Neural progenitor cell (in vitro differentiated cells): ENCODE measurements at regions not wholly inside any gene's neighbourhood (a gene's known extent, or its start where the extent isn't known, plus 50 kb on each side); places are given as distances from the start of the nearest gene placed in this dataset.

Experiments
- DNase-seq: peaks from one replicate; pipeline ENCODE4 v3.0.0-alpha.2; 2016; ENCODE audit warnings: low spot score
- H2AFZ ChIP-seq: fragments of 200-600 bp; sonication (generic); replicated peaks from 2 replicates; pipeline ENCODE4 v1.6.1; 2016; ENCODE audit warnings: antibody characterized with exemption
- H3F3A ChIP-seq: fragments of 200-600 bp; sonication (generic); 2 replicates; pipeline ENCODE4 v1.6.1; 2016; ENCODE audit warnings: antibody characterized with exemption, low read depth
- H3K27ac ChIP-seq: fragments of 200-600 bp; sonication (generic); 2 replicates; pipeline ENCODE4 v1.5.1; 2016; ENCODE audit warnings: mild to moderate bottlenecking
- H3K27me3 ChIP-seq: fragments of 200-600 bp; sonication (generic); 2 replicates; pipeline ENCODE4 v1.6.1; 2016; ENCODE audit warnings: mild to moderate bottlenecking, moderate library complexity
- H3K36me3 ChIP-seq: fragments of 200-600 bp; sonication (generic); 2 replicates; pipeline ENCODE4 v1.5.1; 2016
- H3K4me1 ChIP-seq: fragments of 200-600 bp; sonication (generic); 2 replicates; pipeline ENCODE4 v1.6.1; 2016; ENCODE audit warnings: mixed run types
- H3K4me2 ChIP-seq: fragments of 200-600 bp; sonication (generic); 2 replicates; pipeline ENCODE4 v1.6.1; 2016
- H3K4me3 ChIP-seq: fragments of 200-600 bp; sonication (generic); 2 replicates; pipeline ENCODE4 v1.5.1; 2016
- H3K79me2 ChIP-seq: fragments of 200-600 bp; sonication (generic); 2 replicates; pipeline ENCODE4 v1.6.1; 2016; ENCODE audit warnings: low read depth
- H3K9ac ChIP-seq: fragments of 200-600 bp; sonication (generic); 2 replicates; pipeline ENCODE4 v1.6.1; 2016
- H3K9me3 ChIP-seq: fragments of 200-600 bp; sonication (generic); 2 replicates; pipeline ENCODE4 v1.5.1; 2016; ENCODE audit warnings: low read depth
- H4K20me1 ChIP-seq: fragments of 200-600 bp; sonication (generic); 2 replicates; pipeline ENCODE4 v1.6.1; 2016; ENCODE audit warnings: low read depth
- H3K27ac Mint-ChIP-seq: 3 replicates; pipeline ENCODE4 v1.8.0; 2021; ENCODE audit warnings: mixed read lengths
- H3K27me3 Mint-ChIP-seq: 2 replicates; pipeline ENCODE4 v1.8.0; 2022; ENCODE audit warnings: low read depth, mild to moderate bottlenecking, inconsistent platforms, moderate library complexity, mixed read lengths; ENCODE audit not compliant: insufficient read depth
- H3K36me3 Mint-ChIP-seq: 3 replicates; pipeline ENCODE4 v1.8.0; 2021; ENCODE audit warnings: mixed read lengths
- H3K4me1 Mint-ChIP-seq: 3 replicates; pipeline ENCODE4 v1.8.0; 2021; ENCODE audit warnings: mixed read lengths
- H3K4me3 Mint-ChIP-seq: 3 replicates; pipeline ENCODE4 v1.8.0; 2021; ENCODE audit warnings: mild to moderate bottlenecking, moderate library complexity, mixed read lengths
- H3K9me3 Mint-ChIP-seq: 3 replicates; pipeline ENCODE4 v1.8.0; 2020; ENCODE audit warnings: mixed read lengths
- EZH2 ChIP-seq: fragments of 200-600 bp; sonication (generic); IDR thresholded peaks from 2 replicates; pipeline ENCODE4 v1.6.1; 2017; ENCODE audit warnings: antibody characterized with exemption, mild to moderate bottlenecking, moderate library complexity
- EZH2phosphoT487 ChIP-seq: fragments of 200-600 bp; sonication (generic); IDR thresholded peaks from 2 replicates; pipeline ENCODE4 v1.6.1; 2017; ENCODE audit warnings: antibody characterized with exemption
- TF ChIP-seq, protein P1 (sequence below): fragments of 200-600 bp; sonication (generic); IDR thresholded peaks from 2 replicates; pipeline ENCODE4 v1.5.1; 2017; ENCODE audit warnings: antibody characterized with exemption, mild to moderate bottlenecking

DNA sequence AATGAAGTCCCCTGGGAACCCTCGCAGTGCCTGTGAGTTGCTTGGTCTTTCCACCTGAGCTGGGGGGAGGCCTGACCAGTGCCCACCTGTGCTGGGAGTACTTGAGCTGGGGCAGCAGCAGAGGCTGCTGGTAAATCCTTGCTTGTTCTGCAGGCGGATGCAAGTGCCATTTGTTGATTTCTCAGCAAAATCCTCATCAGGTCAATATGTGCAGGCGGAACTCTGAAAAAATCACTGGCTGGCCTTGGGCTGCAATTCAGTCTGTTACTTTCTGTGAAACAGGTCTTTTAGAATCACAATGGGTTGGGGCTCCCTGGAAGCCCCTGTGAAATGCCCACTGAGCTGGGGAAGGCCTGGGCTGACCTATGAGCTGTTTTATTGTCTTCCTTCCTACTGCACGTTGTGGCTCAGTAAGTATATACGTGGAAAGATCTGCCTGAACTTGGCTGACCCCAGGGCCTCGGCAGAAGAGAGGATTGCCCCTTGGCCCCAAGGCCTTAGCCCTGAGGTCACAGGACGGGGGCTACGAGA, 182.0 kb upstream of the RGMA start:
- Histone ChIP-seq H3K9me3 (no peaks in the 10 kb centered on the region), H3K4me1 (peaks cover 37% of the 10 kb centered on the region), H3K79me2 (no peaks in the 10 kb centered on the region), H3K36me3 (no peaks in the 10 kb centered on the region), H3K27ac (no peak overlapping the region), H3K27me3 (no peaks in the 10 kb centered on the region), H3F3A (peaks cover 28% of the 10 kb centered on the region), H3K4me3 (no peak overlapping the region), H4K20me1 (no peaks in the 10 kb centered on the region), H3K4me2 (no peak overlapping the region), H3K9ac (no peak overlapping the region), H2AFZ (no peak overlapping the region)
- Mint-ChIP-seq H3K9me3 (peaks cover 58% of the 10 kb centered on the region), H3K27ac (peak overlapping the region; percentile 83), H3K36me3 (peaks cover 11% of the 10 kb centered on the region), H3K27me3 (peaks cover 9% of the 10 kb centered on the region), H3K4me3 (peak overlapping the region; percentile 16), H3K4me1 (peaks cover 46% of the 10 kb centered on the region)
- TF ChIP-seq EZH2phosphoT487: no peak
- TF ChIP-seq, protein P1, sequence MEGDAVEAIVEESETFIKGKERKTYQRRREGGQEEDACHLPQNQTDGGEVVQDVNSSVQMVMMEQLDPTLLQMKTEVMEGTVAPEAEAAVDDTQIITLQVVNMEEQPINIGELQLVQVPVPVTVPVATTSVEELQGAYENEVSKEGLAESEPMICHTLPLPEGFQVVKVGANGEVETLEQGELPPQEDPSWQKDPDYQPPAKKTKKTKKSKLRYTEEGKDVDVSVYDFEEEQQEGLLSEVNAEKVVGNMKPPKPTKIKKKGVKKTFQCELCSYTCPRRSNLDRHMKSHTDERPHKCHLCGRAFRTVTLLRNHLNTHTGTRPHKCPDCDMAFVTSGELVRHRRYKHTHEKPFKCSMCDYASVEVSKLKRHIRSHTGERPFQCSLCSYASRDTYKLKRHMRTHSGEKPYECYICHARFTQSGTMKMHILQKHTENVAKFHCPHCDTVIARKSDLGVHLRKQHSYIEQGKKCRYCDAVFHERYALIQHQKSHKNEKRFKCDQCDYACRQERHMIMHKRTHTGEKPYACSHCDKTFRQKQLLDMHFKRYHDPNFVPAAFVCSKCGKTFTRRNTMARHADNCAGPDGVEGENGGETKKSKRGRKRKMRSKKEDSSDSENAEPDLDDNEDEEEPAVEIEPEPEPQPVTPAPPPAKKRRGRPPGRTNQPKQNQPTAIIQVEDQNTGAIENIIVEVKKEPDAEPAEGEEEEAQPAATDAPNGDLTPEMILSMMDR: no peak
- TF ChIP-seq EZH2: no peak
- DNase-seq: no peak

DNA sequence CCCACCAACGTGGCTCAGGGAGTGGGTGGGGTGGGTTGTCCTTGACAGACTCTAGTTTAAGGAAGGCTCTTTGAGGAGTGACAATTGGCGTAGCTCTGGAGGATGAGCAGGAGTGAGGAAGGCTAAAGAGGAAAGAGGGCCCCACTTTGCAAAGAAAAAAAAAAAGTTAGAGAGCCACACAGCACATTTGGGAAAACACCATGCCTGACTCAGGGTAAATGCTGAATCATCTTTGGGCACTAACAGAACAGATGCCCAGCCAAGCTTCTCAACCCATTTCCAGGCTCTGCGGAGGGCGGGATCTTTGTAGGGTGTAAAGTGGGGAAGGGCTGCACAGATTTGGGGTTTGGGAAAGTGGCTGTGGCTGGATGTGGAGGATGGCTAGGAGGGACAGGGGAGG, 179.1 kb upstream of the RGMA start:
- Mint-ChIP-seq H3K27ac (no peak overlapping the region), H3K4me3 (no peak overlapping the region), H3K27me3 (peaks cover 13% of the 10 kb centered on the region), H3K36me3 (peaks cover 18% of the 10 kb centered on the region), H3K4me1 (peaks cover 30% of the 10 kb centered on the region), H3K9me3 (peaks cover 57% of the 10 kb centered on the region)
- no peak for DNase-seq
- H2AFZ ChIP-seq: no peak overlapping the region
- H3K9me3 ChIP-seq: no peaks in the 10 kb centered on the region
- no peak overlapping the region for H3K4me3 ChIP-seq
- no peaks in the 10 kb centered on the region for H3K27me3 ChIP-seq
- no peak overlapping the region for H3K9ac ChIP-seq
- H3K4me2 ChIP-seq: no peak overlapping the region
- no peak overlapping the region for H3K27ac ChIP-seq
- no peaks in the 10 kb centered on the region for H3K36me3 ChIP-seq
- H3K4me1 ChIP-seq: peaks cover 26% of the 10 kb centered on the region
- TF ChIP-seq, protein P1: no peak
- TF ChIP-seq EZH2: no peak
- TF ChIP-seq EZH2phosphoT487: no peak
- H4K20me1 ChIP-seq: no peaks in the 10 kb centered on the region
- peaks cover 10% of the 10 kb centered on the region for H3F3A ChIP-seq
- H3K79me2 ChIP-seq: no peaks in the 10 kb centered on the region

DNA sequence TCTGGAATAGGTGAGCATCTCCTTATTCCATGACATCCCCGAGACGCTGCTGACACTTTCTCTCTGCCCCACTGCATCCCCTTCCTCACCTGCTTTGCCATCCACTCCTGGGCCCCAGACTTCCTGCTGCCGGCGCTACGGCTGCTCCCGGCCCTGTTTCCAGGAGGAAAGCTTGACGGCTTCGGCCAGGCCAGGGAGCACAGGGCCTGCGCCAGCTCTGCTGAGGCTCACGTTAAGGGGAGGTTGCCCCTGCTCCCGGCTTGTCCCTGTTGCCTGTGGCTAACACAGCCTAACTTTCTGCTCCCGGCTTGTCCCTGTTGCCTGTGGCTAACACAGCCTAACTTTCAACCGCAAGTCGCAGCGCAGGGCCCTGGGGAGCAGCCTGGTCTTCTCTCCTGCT, 177.3 kb upstream of the RGMA start:
- Histone ChIP-seq H3K79me2 (no peaks in the 10 kb centered on the region), H4K20me1 (no peaks in the 10 kb centered on the region), H3K27ac (no peak overlapping the region), H3K9me3 (no peaks in the 10 kb centered on the region), H3K9ac (no peak overlapping the region), H3F3A (peaks cover 7% of the 10 kb centered on the region), H3K4me3 (no peak overlapping the region), H3K36me3 (no peaks in the 10 kb centered on the region), H3K4me2 (no peak overlapping the region), H2AFZ (no peak overlapping the region), H3K4me1 (peaks cover 18% of the 10 kb centered on the region), H3K27me3 (no peaks in the 10 kb centered on the region)
- Mint-ChIP-seq H3K9me3 (peaks cover 50% of the 10 kb centered on the region), H3K4me1 (peaks cover 20% of the 10 kb centered on the region), H3K27me3 (peaks cover 12% of the 10 kb centered on the region), H3K27ac (no peak overlapping the region), H3K36me3 (peaks cover 18% of the 10 kb centered on the region), H3K4me3 (no peak overlapping the region)
- no peak for DNase-seq
- no peak for TF ChIP-seq EZH2
- TF ChIP-seq, protein P1: no peak
